Fibroblast of skin of left quadriceps (primary cell): ENCODE measurements at regions not wholly inside any gene's neighbourhood (a gene's known extent, or its start where the extent isn't known, plus 50 kb on each side); places are given as distances from the start of the nearest gene placed in this dataset.

ENCODE experiments used
- DNase-seq, 2 experiments: peaks; one replicate each; pipeline ENCODE4 v3.0.0-alpha.2; 2013; ENCODE audit warnings: low read depth in 2 of 2

DNA sequence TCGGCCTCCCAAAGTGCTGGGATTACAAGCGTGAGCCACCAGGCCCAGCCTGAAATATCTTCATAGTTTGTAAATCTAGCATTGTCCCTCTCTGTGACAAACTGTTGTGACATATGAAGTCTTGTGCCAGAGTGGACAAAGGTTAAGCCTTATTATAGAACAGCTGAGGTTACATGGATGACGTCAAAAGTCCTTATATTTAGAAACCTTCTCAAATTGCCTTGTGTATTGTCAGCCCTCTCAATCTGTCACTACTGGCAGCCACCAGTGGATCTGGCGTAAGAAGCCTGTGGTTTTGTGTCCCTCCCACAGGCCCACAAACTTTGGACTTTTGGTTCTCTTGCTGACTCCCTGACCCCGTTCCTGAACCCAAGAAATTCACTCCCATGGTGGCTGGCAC lies 79.4 kb upstream of the CCDC112 start:
- DNase-seq = no peak

DNA sequence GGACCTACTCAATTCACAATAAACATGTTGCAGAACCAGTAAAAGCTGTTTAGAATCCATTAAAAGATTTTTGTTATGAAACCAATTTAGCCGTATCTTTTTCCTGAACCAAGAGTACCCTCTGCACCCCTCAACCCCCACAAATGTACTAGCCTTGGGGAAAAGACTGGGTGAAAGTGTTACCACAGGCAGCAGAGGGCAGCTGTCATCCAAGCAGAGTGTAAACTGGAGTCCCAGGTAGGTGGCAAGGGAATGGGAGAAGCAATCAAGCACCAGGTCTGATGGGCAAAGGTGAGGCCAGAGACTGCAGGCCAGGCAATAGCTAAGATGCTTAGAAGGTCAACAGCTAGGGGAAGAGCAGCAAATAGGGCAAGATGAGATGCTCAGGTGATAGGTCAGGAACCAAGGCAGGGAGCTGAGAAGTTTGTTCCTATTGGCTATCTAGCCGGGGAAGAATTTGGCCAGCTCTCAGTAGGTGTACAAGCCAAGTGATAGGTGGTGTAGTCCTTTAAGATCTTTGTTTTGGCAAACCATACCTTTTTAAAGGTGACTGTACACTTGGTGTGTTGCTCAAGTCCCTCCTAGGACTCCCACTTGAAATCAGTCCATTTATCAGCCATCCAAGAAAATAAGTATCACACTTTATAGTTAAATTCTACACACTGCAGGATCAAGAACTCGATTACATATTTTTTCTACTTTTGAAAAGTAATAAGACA lies 77.8 kb upstream of the CCDC112 start:
- no peak for DNase-seq

DNA sequence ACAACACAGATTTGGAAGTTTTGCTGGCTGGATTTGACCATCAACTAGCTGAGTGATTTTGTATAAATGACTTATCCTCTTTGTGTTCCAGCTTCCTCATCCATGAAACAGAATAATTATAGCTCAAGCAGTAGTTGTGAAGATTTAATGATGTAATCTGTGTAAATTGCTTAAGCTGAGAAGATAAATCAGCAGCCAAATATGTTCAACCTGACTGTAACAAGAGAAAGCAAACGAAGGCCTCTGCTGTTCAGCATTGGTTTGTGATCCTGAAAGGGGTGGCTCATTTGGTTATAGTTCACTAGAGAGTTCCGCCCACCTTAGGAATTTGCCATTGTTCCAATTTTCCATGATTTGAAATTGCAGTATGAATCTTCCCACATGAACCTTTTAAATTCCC lies 75.7 kb upstream of the CCDC112 start:
- no peak for DNase-seq

DNA sequence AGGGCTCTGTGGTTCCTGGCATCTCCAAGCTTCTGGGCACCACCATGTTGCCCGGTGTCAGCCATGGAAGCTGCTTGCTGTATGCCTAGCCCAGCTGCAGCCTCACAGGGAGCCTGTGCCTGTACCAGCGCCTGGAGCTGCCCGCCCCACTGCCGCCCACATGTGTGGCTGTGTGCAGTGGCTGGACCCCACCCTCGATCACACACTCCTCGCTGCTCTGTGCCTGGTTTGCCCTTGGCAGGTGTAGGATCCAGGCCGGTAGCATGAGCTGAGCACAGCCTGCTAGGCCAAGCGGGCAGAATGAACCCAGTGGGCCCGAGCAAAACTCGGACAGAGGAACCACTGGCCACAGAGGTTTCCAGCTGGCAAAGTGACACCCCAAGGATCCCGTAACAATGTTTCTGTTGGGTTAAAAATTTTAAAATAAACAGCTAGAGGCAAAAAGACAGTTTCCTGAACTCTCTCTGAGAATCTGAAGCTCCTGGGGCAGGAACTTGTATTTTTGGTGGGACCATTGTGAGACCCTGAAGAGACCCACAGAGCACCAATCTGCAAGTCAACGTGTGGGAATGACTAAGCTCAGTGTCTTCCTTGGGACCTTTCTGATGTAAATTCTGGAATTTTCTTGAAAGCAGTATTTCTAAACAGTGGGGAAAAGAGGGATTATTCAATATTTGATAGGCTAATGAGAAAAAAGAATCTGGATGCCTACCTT lies 73.1 kb upstream of the CCDC112 start:
- no peak for DNase-seq

DNA sequence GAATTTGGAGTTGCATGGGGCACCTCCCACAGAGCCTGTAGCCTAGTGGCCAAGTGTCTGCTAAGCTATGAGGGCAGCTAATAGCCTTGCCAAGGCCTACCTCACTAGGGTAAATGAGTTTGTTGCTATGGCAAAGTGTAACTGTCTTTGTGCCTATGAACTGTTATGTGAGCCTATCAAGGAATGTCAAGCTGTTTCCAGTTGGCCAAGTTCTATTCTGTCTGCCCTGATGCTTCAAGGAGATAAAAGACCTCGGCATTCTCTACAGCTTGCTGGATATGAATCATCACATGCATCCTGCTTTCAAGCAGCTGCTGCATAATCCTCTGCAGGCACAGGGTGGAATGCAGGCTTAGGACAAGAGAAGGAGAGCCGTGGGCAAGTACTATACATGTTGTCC lies 69.8 kb upstream of the CCDC112 start:
- peak; percentile 86 to 87 for DNase-seq

DNA sequence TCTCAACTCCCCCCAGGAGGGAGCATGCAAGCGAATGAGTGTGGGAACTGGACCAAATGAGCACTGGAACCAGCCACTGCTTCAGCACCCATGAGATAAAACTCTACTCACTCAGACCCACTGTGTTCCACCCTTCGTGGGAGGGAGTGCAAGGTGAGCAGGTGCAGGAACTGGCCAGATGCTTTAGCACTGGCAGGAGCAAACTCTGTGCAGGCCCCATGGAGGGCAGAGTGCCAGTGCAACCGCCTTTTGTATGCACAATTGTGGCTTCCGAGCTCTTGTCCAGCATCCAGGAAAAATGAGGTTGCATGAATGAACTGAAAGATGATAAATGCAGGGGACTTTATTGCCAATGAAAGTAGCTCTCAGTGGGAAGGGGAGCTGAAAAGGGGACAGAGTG lies 67.4 kb upstream of the CCDC112 start:
- DNase-seq = no peak

DNA sequence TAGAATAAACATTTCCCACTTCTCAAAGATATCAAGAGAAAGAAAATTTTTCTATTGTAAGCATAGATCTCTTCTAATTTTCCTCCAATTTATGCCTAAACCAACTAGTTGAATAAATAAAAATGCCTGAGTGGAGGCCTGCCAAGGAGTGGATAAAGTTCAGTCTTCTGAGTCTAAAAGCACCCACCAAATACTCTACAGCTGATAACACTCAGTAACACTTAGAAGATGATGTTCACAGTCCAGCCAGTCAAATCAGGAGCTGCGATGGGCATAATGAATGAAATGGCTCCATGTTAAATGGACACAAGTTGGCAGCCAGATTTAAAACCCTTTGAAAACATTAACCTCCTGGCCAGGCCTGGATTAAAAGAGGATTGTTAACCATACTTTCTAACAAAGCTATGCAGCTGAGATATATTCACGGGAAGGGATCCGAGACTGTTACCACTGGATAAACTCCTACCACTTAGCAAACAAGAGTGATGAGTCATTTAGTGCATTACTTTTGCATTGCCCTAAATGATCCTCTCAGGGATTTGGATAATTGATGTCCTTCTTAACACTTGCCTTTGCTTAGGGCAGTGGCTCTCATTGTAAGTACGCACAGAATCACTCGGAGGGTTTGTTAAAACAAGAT lies 63.7 kb upstream of the CCDC112 start:
- DNase-seq = no peak

DNA sequence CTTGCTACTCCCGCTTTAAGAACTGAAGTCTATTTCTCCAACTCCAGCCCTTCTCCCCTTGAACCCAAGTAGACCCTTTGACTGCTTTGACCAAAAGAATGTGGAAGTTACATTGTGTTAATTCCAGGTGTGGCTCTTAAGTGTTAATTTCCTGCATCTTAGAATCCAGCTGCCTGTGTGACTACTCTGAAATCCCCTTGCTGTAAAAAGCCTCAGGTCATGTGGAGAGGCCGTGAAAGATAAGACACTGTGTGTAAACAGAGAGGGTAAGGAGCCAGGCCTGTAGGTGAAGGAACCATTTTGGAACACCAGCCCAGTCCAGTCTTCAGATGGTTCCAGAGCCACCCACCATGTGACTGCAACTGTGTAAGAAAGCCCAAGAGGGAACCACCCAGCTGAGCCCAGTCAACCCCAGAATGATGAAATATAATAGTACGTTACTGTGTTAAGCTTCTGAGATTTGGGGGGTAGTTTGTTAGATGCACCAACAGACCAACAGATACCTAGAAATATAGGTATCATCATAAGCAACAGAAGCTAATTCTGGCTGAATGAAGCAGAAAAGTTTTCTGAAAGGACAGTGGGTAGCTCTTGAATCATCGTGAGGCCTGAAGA lies 59.4 kb upstream of the CCDC112 start:
- DNase-seq = no peak

DNA sequence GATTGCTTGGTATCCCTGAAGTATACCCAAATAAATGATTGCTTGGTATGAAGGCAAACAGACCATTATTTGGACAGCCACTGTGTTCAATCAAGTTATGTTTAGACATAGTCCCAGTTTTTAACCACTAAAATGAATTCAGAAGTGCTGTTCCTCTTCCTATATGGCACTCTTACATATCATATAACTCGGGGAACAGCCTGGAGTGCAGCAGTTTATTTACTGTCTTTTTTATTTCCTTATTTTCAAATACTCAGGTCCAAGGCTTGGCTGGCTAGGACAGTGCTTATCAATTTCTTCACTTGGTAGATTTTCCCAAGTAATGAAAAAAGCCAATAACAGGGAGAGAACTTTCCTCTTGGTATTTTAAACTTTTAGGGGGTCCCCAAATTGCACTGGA lies 58.6 kb upstream of the CCDC112 start:
- DNase-seq = no peak

DNA sequence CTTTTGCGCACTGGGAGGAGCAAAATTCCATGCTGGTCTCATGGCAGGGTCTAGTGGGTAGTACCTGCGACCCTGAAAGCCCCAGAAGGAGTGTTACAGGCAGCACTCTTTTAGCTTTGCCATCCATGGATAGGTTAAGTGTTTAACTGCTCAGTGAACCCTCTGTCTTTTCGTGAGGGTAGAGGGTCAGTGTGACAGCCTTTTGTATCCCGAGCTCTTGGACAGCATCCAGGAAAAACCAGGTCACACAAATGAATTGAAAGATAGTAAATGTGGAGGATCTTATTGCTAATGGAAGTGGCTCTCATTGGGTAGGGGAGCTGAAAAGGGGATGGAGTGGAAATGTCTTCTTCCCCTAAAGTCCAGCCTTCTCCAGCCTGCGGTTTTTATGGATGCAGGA lies 57.8 kb upstream of the CCDC112 start:
- no peak for DNase-seq

DNA sequence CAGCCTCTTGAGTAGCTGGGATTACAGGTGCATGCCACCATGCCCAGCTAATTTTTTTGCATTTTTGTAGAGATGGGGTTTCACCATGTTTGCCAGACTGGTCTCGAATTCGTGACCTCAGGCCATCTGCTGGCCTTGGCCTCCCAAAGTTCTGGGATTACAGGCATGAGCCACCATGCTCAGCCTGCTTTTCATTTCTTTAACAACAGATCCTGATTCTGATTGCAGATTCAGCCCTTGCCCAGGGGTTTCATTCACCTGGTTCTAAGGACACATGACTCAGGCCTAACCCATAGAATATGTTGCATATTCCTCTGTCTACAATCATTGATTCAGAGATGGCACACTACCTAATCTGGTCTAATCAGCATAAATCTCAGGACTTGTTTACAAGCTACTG lies 56.1 kb upstream of the CCDC112 start:
- no peak for DNase-seq

DNA sequence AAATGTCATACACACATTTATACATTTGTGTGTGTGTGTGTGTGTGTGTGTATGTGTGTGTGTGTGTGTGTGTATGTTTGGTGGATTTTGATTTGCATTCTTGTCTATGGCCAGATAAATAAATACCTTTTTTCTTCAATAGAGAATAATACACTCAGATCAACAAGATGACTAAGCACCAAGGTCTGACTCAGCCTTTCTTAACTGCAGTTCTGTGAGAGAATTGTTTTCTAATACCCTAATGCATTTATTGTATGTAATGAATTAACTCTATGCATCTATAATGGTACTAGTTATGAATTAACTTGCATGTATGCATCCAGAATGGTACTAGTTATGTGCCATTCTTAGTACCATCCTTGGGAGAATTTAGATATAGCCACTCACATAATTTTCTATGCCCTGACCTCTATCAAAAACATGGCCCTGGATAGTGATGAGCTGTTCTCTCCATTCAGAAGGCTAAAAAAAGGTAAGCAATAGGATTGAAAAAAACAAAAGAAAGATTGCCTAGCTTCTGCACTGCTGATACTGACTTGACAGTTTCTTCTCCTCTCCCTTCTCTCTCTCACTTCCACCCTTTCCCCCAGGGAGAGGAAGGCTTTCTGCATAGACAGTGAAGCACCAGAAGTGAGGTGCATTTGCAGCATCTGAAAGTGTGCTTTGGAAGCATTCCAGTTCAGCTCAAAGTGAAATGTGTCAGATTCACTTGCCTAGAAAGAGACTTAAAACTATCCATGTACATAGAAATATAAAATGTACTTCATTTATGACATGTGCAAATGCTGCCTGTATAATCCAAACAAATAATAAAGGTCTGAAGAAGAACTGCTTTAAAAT lies 55.1 kb upstream of the CCDC112 start:
- DNase-seq = no peak

DNA sequence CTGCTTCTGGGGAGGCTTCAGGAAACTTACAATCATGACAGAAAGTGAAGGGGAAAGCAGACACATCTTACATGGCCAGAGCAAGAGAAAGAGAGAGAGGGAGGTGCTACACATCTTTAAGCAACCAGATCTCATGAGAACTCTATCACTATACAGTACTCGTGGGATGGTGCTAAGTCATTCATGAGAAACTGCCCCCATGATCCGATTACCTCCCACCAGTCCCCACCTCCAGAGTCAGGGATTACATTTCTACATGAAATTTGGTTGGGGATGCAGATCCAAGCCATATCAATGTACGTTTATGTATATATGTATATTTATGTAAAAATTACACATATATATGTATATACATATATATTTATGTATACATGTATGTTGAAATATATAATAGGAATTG lies 54.4 kb upstream of the CCDC112 start:
- no peak for DNase-seq

DNA sequence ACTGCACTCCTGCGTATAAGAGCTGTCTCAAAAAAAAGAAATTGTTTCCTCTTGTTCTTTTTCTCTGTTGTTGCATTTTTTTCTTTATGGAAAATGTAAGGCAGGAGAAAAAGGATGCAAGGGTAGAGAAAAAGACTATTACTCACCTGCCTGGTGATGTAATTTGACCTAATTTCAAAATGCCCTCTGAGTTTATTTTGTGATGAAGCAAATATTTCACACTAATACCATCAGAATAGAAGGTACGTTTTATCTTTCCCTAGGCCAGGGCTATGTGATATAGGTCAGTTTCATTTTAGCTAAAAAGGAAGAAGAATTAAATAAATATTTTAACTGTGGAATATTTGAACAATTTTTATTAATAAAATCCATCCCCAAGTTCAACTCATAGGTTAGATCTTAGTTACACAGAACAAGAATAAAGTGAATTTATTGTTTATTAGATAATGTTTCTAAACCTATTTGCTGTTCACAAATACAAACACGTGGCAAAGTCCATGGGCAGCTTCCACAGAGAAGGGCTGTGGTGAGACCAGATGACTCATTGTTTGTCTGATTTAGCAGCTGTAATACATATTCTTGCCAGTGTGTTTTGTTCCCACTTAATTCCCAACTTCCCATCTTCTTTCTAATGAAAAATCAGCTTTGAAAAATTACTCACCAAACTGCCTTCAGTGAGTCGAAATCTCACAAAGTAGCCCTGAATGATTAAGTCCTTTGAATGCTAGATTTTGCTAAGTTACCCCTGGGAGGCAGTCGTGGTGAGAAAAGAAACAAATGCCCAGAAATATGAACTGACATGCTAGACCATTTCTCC lies 52.8 kb upstream of the CCDC112 start:
- DNase-seq = peak; percentile 64 to 67

DNA sequence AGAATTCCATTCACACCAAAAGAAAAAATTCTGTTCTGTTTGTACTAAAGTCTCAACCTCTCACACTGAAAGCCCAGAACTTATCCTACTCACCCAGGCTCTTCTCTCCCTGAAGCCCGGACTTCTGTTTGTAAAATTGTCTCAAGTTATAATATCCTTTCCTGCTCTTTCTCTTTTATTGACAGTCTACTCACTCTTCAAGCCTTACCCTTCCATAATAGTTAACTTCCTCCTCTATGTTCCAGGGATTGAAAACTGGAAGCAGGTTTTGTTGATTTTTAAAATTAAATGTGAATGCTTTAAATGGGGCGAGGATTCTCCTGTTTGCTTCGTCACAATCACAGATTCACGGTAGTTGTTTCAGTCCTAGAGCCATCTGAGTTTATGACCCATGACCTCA lies 51.7 kb upstream of the CCDC112 start:
- no peak for DNase-seq
